ENCODE measurements at regions not wholly inside any gene's neighbourhood (a gene's known extent, or its start where the extent isn't known, plus 50 kb on each side); places are given as distances from the start of the nearest gene placed in this dataset.
"Not testable (repeated sequence)": the region's sequence is repeated elsewhere in the genome, so short reads cannot be mapped to it uniquely, and the experiment has no call there.

- Mint-ChIP-seq H3K27me3 (ENCODE audit: low read depth) (peaks cover 10% of the 10 kb centered on the region), H3K4me1 (ENCODE audit: low read depth) (peaks cover 27% of the 10 kb centered on the region), H3K9me3 (ENCODE audit: insufficient read depth) (no peaks in the 10 kb centered on the region), H3K4me3 (no peak overlapping the region), H3K36me3 (ENCODE audit: low read depth) (no peaks in the 10 kb centered on the region), H3K27ac (no peak overlapping the region)
- ChIA-PET CTCF (no interaction called here), POLR2A (no interaction called here)
- no peak for DNase-seq
- no peak for ATAC-seq
Observed at GRCh38 chr5:39656600-39656999, 231.8 kb upstream of the DAB2 start.

GRCh38 chr5:39654715-39655114, 229.9 kb upstream of the DAB2 start:
- peaks cover 19% of the 10 kb centered on the region for H3K4me1 Mint-ChIP-seq (ENCODE audit: low read depth)
- H3K36me3 Mint-ChIP-seq (ENCODE audit: low read depth) = no peaks in the 10 kb centered on the region
- H3K9me3 Mint-ChIP-seq (ENCODE audit: insufficient read depth) = no peaks in the 10 kb centered on the region
- ChIA-PET CTCF (no interaction called here), POLR2A (interaction anchor here (0.5 kb wide), 1 partner anchor 102 kb away, joined by 3 read pairs; no protein-coding TSS in a partner anchor)
- H3K4me3 Mint-ChIP-seq = no peak overlapping the region
- ATAC-seq (no peak), DNase-seq (no peak)
- H3K27me3 Mint-ChIP-seq (ENCODE audit: low read depth) = peaks cover 15% of the 10 kb centered on the region
- no peak overlapping the region for H3K27ac Mint-ChIP-seq

- POLR2A ChIA-PET, DNase-seq: not testable (repeated sequence)
Observed at GRCh38 chr5:39652481-39652880, 227.7 kb upstream of the DAB2 start.

GRCh38 chr5:39652036-39652435, 227.3 kb upstream of the DAB2 start:
- POLR2A ChIA-PET = no interaction called here
- ATAC-seq = no peak
- H3K9me3 Mint-ChIP-seq (ENCODE audit: insufficient read depth) = no peaks in the 10 kb centered on the region
- H3K36me3 Mint-ChIP-seq (ENCODE audit: low read depth) = no peaks in the 10 kb centered on the region
- peaks cover 15% of the 10 kb centered on the region for H3K27me3 Mint-ChIP-seq (ENCODE audit: low read depth)
- no peaks in the 10 kb centered on the region for H3K4me1 Mint-ChIP-seq (ENCODE audit: low read depth)
- no peak overlapping the region for H3K27ac Mint-ChIP-seq
- CTCF ChIA-PET = no interaction called here
- no peak overlapping the region for H3K4me3 Mint-ChIP-seq
- DNase-seq = no peak

More at GRCh38 chr5:39652481-39652880, 227.7 kb upstream of the DAB2 start:
- H3K27me3 Mint-ChIP-seq (ENCODE audit: low read depth) = peaks cover 15% of the 10 kb centered on the region
- ATAC-seq; H3K4me1 Mint-ChIP-seq (ENCODE audit: low read depth); H3K4me3 Mint-ChIP-seq; H3K36me3 Mint-ChIP-seq (ENCODE audit: low read depth); H3K9me3 Mint-ChIP-seq (ENCODE audit: insufficient read depth); CTCF ChIA-PET; H3K27ac Mint-ChIP-seq: not testable (repeated sequence)

- CTCF ChIA-PET = no interaction called here
- H3K4me3 Mint-ChIP-seq = no peak overlapping the region
- ATAC-seq = no peak
- H3K4me1 Mint-ChIP-seq (ENCODE audit: low read depth) = no peaks in the 10 kb centered on the region
- no peaks in the 10 kb centered on the region for H3K36me3 Mint-ChIP-seq (ENCODE audit: low read depth)
- DNase-seq = no peak
- no peaks in the 10 kb centered on the region for H3K9me3 Mint-ChIP-seq (ENCODE audit: insufficient read depth)
- H3K27ac Mint-ChIP-seq = no peak overlapping the region
- POLR2A ChIA-PET = no interaction called here
- H3K27me3 Mint-ChIP-seq (ENCODE audit: low read depth) = peaks cover 10% of the 10 kb centered on the region
Observed at GRCh38 chr5:39650008-39650762, 225.4 kb upstream of the DAB2 start.

GRCh38 chr5:39648848-39649227, 224.1 kb upstream of the DAB2 start:
- Mint-ChIP-seq H3K4me1 (ENCODE audit: low read depth) (no peaks in the 10 kb centered on the region), H3K27ac (no peak overlapping the region), H3K4me3 (no peak overlapping the region), H3K9me3 (ENCODE audit: insufficient read depth) (no peaks in the 10 kb centered on the region), H3K27me3 (ENCODE audit: low read depth) (peaks cover 5% of the 10 kb centered on the region), H3K36me3 (ENCODE audit: low read depth) (no peaks in the 10 kb centered on the region)
- no peak for DNase-seq
- ChIA-PET CTCF (interaction anchor here (1.1 kb wide), 1 partner anchor 273 kb away, joined by 3 read pairs; no protein-coding TSS in a partner anchor), POLR2A (no interaction called here)
- no peak for ATAC-seq

- ATAC-seq (no peak), DNase-seq (no peak)
- Mint-ChIP-seq H3K4me3 (no peak overlapping the region), H3K9me3 (ENCODE audit: insufficient read depth) (no peaks in the 10 kb centered on the region), H3K36me3 (ENCODE audit: low read depth) (no peaks in the 10 kb centered on the region), H3K27me3 (ENCODE audit: low read depth) (peaks cover 5% of the 10 kb centered on the region), H3K4me1 (ENCODE audit: low read depth) (no peaks in the 10 kb centered on the region), H3K27ac (no peak overlapping the region)
- ChIA-PET POLR2A (no interaction called here), CTCF (interaction anchor here (1.1 kb wide), 1 partner anchor 272 kb away, joined by 3 read pairs; no protein-coding TSS in a partner anchor)
Observed at GRCh38 chr5:39648085-39648847, 223.5 kb upstream of the DAB2 start.

- CTCF ChIA-PET = no interaction called here
- H3K4me3 Mint-ChIP-seq = no peak overlapping the region
Observed at GRCh38 chr5:39640552-39640951, 215.8 kb upstream of the DAB2 start.

GRCh38 chr5:39639618-39640089, 214.9 kb upstream of the DAB2 start:
- no peaks in the 10 kb centered on the region for H3K9me3 Mint-ChIP-seq (ENCODE audit: insufficient read depth)
- no peak for ATAC-seq
- no peak overlapping the region for H3K4me3 Mint-ChIP-seq
- peaks cover 3% of the 10 kb centered on the region for H3K27me3 Mint-ChIP-seq (ENCODE audit: low read depth)
- H3K4me1 Mint-ChIP-seq (ENCODE audit: low read depth) = no peaks in the 10 kb centered on the region
- no peak for DNase-seq
- H3K27ac Mint-ChIP-seq = no peak overlapping the region
- POLR2A ChIA-PET = no interaction called here
- H3K36me3 Mint-ChIP-seq (ENCODE audit: low read depth) = no peaks in the 10 kb centered on the region
- CTCF ChIA-PET = no interaction called here

More at GRCh38 chr5:39640552-39640951, 215.8 kb upstream of the DAB2 start:
- Mint-ChIP-seq H3K27me3 (ENCODE audit: low read depth) (peaks cover 2% of the 10 kb centered on the region), H3K27ac (no peak overlapping the region), H3K4me1 (ENCODE audit: low read depth) (no peaks in the 10 kb centered on the region), H3K9me3 (ENCODE audit: insufficient read depth) (no peaks in the 10 kb centered on the region), H3K36me3 (ENCODE audit: low read depth) (no peaks in the 10 kb centered on the region)
- ATAC-seq (no peak), DNase-seq (no peak)
- POLR2A ChIA-PET = no interaction called here

- H3K36me3 Mint-ChIP-seq (ENCODE audit: low read depth) = no peaks in the 10 kb centered on the region
- no peak for DNase-seq
- no peaks in the 10 kb centered on the region for H3K9me3 Mint-ChIP-seq (ENCODE audit: insufficient read depth)
- no peaks in the 10 kb centered on the region for H3K4me1 Mint-ChIP-seq (ENCODE audit: low read depth)
- no peak overlapping the region for H3K4me3 Mint-ChIP-seq
- CTCF ChIA-PET = no interaction called here
- no peak overlapping the region for H3K27ac Mint-ChIP-seq
- ATAC-seq = no peak
- peaks cover 3% of the 10 kb centered on the region for H3K27me3 Mint-ChIP-seq (ENCODE audit: low read depth)
- POLR2A ChIA-PET = no interaction called here
Observed at GRCh38 chr5:39638813-39639212, 214.0 kb upstream of the DAB2 start.

- Mint-ChIP-seq H3K36me3 (ENCODE audit: low read depth) (no peaks in the 10 kb centered on the region), H3K27me3 (ENCODE audit: low read depth) (peaks cover 23% of the 10 kb centered on the region), H3K4me1 (ENCODE audit: low read depth) (no peaks in the 10 kb centered on the region), H3K9me3 (ENCODE audit: insufficient read depth) (no peaks in the 10 kb centered on the region), H3K27ac (no peak overlapping the region), H3K4me3 (no peak overlapping the region)
- CTCF ChIA-PET = no interaction called here
- DNase-seq (no peak), ATAC-seq (no peak)
- POLR2A ChIA-PET = no interaction called here
Observed at GRCh38 chr5:39633057-39633456, 208.3 kb upstream of the DAB2 start.

GRCh38 chr5:39631958-39632357, 207.2 kb upstream of the DAB2 start:
- Mint-ChIP-seq H3K4me3 (no peak overlapping the region), H3K9me3 (ENCODE audit: insufficient read depth) (no peaks in the 10 kb centered on the region), H3K4me1 (ENCODE audit: low read depth) (no peaks in the 10 kb centered on the region), H3K36me3 (ENCODE audit: low read depth) (no peaks in the 10 kb centered on the region), H3K27ac (no peak overlapping the region), H3K27me3 (ENCODE audit: low read depth) (peaks cover 23% of the 10 kb centered on the region)
- CTCF ChIA-PET = no interaction called here
- POLR2A ChIA-PET = no interaction called here
- ATAC-seq = no peak
- DNase-seq = no peak
